SH-SY5Y (cell line): ENCODE measurements at regions not wholly inside any gene's neighbourhood (a gene's known extent, or its start where the extent isn't known, plus 50 kb on each side); places are given as distances from the start of the nearest gene placed in this dataset.

Experiments
- GATA2 ChIP-seq: IDR thresholded peaks from 2 replicates; pipeline ENCODE4 v1.6.1; 2011; ENCODE audit warnings: mild to moderate bottlenecking, low read depth, low read length
- GATA3 ChIP-seq: IDR thresholded peaks from 2 replicates; pipeline ENCODE4 v1.6.1; 2011; ENCODE audit warnings: low read depth, mild to moderate bottlenecking, low read length, moderate library complexity

- TF ChIP-seq GATA3 = no peak
- TF ChIP-seq GATA2 = no peak
Measured at GRCh38 chr11:80505771-80506170, 1064.9 kb upstream of the TENM4 start.
